Astrocyte (in vitro differentiated cells and primary cell): ENCODE measurements at regions not wholly inside any gene's neighbourhood (a gene's known extent, or its start where the extent isn't known, plus 50 kb on each side); places are given as distances from the start of the nearest gene placed in this dataset.

Experiments used
- DNase-seq: peaks from one replicate; pipeline ENCODE4 v3.0.0-alpha.2; 2010; ENCODE audit warnings: low read depth
- FAIRE-seq: peaks from 2 replicates; lab custom pipeline; 2011; peaks lifted over from hg19 to GRCh38; lab: Jason Lieb, UNC
- H2AFZ ChIP-seq: 2 replicates; pipeline ENCODE4 v1.6.0; 2012; ENCODE audit warnings: low read depth, low read length, inconsistent platforms
- H3K27ac ChIP-seq: 2 replicates; pipeline ENCODE4 v1.5.1; 2011; ENCODE audit warnings: low read depth, low read length, inconsistent platforms
- H3K27me3 ChIP-seq: 2 replicates; pipeline ENCODE4 v1.6.0; 2011; ENCODE audit warnings: low read length, inconsistent platforms; ENCODE audit not compliant: insufficient read depth
- H3K36me3 ChIP-seq: 2 replicates; pipeline ENCODE4 v1.5.1; 2011; ENCODE audit warnings: low read length, inconsistent platforms; ENCODE audit not compliant: insufficient read depth
- H3K4me1 ChIP-seq: 2 replicates; pipeline ENCODE4 v1.5.1; 2011; ENCODE audit warnings: low read length, inconsistent platforms; ENCODE audit not compliant: insufficient read depth
- H3K4me2 ChIP-seq: 2 replicates; pipeline ENCODE4 v1.6.0; 2012; ENCODE audit warnings: low read length, inconsistent platforms
- H3K4me3 ChIP-seq: 2 replicates; pipeline ENCODE4 v1.5.1; 2011; ENCODE audit warnings: low read depth, mild to moderate bottlenecking, low read length, inconsistent platforms; ENCODE audit not compliant: insufficient read depth
- H3K79me2 ChIP-seq: 2 replicates; pipeline ENCODE4 v1.6.0; 2012; ENCODE audit warnings: mild to moderate bottlenecking, low read length, inconsistent platforms; ENCODE audit not compliant: insufficient read depth
- H3K9ac ChIP-seq: 2 replicates; pipeline ENCODE4 v1.6.0; 2012; ENCODE audit warnings: mild to moderate bottlenecking, low read length, inconsistent platforms
- H3K9me3 ChIP-seq: 2 replicates; pipeline ENCODE4 v1.5.1; 2012; ENCODE audit warnings: low read depth, mild to moderate bottlenecking, low read length, inconsistent platforms; ENCODE audit not compliant: insufficient read depth
- H4K20me1 ChIP-seq: 2 replicates; pipeline ENCODE4 v1.6.0; 2012; ENCODE audit warnings: low read length, inconsistent platforms; ENCODE audit not compliant: insufficient read depth
- H3K27ac Mint-ChIP-seq: one replicate; pipeline ENCODE4 v1.8.0; 2021; ENCODE audit warnings: mild to moderate bottlenecking, mixed read lengths; ENCODE audit not compliant: unreplicated experiment
- H3K27me3 Mint-ChIP-seq: one replicate; pipeline ENCODE4 v1.8.0; 2021; ENCODE audit warnings: low read depth, mixed read lengths; ENCODE audit not compliant: unreplicated experiment
- H3K36me3 Mint-ChIP-seq: one replicate; pipeline ENCODE4 v1.8.0; 2021; ENCODE audit warnings: low read depth, mixed read lengths; ENCODE audit not compliant: unreplicated experiment
- H3K4me1 Mint-ChIP-seq: one replicate; pipeline ENCODE4 v1.8.0; 2021; ENCODE audit warnings: low read depth, mixed read lengths; ENCODE audit not compliant: unreplicated experiment
- H3K4me3 Mint-ChIP-seq: one replicate; pipeline ENCODE4 v1.8.0; 2021; ENCODE audit warnings: mild to moderate bottlenecking, moderate library complexity, mixed read lengths; ENCODE audit not compliant: unreplicated experiment
- H3K9me3 Mint-ChIP-seq: one replicate; pipeline ENCODE4 v1.8.0; 2021; ENCODE audit warnings: mild to moderate bottlenecking, mixed read lengths; ENCODE audit not compliant: unreplicated experiment
- CTCF ChIP-seq: IDR thresholded peaks from 2 replicates; pipeline ENCODE4 v1.5.1; 2011; ENCODE audit warnings: low read depth, mild to moderate bottlenecking, inconsistent platforms, low read length, moderate library complexity; ENCODE audit not compliant: insufficient read depth
- EZH2 ChIP-seq: IDR thresholded peaks from 2 replicates; pipeline ENCODE4 v1.6.1; 2012; ENCODE audit warnings: mild to moderate bottlenecking, low read length, inconsistent platforms; ENCODE audit not compliant: insufficient read depth

GRCh38 chr2:236350426-236350825, 86.2 kb upstream of the ASB18 start:
- FAIRE-seq, result no peak
- no peaks in the 10 kb centered on the region for H3K36me3 ChIP-seq
- H3K27ac ChIP-seq, result no peak overlapping the region
- no peaks in the 10 kb centered on the region for H3K9me3 Mint-ChIP-seq
- peaks cover 2% of the 10 kb centered on the region for H3K36me3 Mint-ChIP-seq
- no peak overlapping the region for H3K27ac Mint-ChIP-seq
- TF ChIP-seq CTCF (no peak), EZH2 (no peak)
- no peak overlapping the region for H3K4me3 Mint-ChIP-seq
- no peak overlapping the region for H3K9ac ChIP-seq
- peaks cover 2% of the 10 kb centered on the region for H3K4me1 Mint-ChIP-seq
- H3K79me2 ChIP-seq, result no peaks in the 10 kb centered on the region
- no peak for DNase-seq
- no peak overlapping the region for H3K4me2 ChIP-seq
- H2AFZ ChIP-seq, result no peak overlapping the region
- no peaks in the 10 kb centered on the region for H3K4me1 ChIP-seq
- no peaks in the 10 kb centered on the region for H3K9me3 ChIP-seq
- H3K27me3 ChIP-seq, result peaks cover 18% of the 10 kb centered on the region
- no peaks in the 10 kb centered on the region for H4K20me1 ChIP-seq
- peaks cover 48% of the 10 kb centered on the region for H3K27me3 Mint-ChIP-seq
- H3K4me3 ChIP-seq, result no peak overlapping the region

- H3K79me2 ChIP-seq, result no peaks in the 10 kb centered on the region
- H4K20me1 ChIP-seq, result no peaks in the 10 kb centered on the region
- H3K27me3 ChIP-seq, result peaks cover 12% of the 10 kb centered on the region
- no peak overlapping the region for H3K27ac ChIP-seq
- no peak for TF ChIP-seq EZH2
- no peak for TF ChIP-seq CTCF
- no peak overlapping the region for H3K4me3 Mint-ChIP-seq
- peaks cover 2% of the 10 kb centered on the region for H3K36me3 Mint-ChIP-seq
- H3K36me3 ChIP-seq, result no peaks in the 10 kb centered on the region
- no peak overlapping the region for H2AFZ ChIP-seq
- no peak for DNase-seq
- H3K4me1 Mint-ChIP-seq, result peaks cover 2% of the 10 kb centered on the region
- FAIRE-seq, result no peak
- no peak overlapping the region for H3K4me3 ChIP-seq
- no peaks in the 10 kb centered on the region for H3K9me3 Mint-ChIP-seq
- no peaks in the 10 kb centered on the region for H3K9me3 ChIP-seq
- no peak overlapping the region for H3K27ac Mint-ChIP-seq
- H3K9ac ChIP-seq, result no peak overlapping the region
- H3K4me1 ChIP-seq, result no peaks in the 10 kb centered on the region
- no peak overlapping the region for H3K4me2 ChIP-seq
- peaks cover 45% of the 10 kb centered on the region for H3K27me3 Mint-ChIP-seq
Measured at GRCh38 chr2:236351966-236352525, 87.8 kb upstream of the ASB18 start.

GRCh38 chr2:236352761-236353593, 88.8 kb upstream of the ASB18 start:
- DNase-seq, result no peak
- no peak overlapping the region for H2AFZ ChIP-seq

More at GRCh38 chr2:236352761-236353593, 88.8 kb upstream of the ASB18 start:
- no peak overlapping the region for H3K27ac ChIP-seq
- Mint-ChIP-seq H3K27me3 (peaks cover 42% of the 10 kb centered on the region), H3K36me3 (peaks cover 1% of the 10 kb centered on the region), H3K9me3 (no peaks in the 10 kb centered on the region), H3K4me3 (no peak overlapping the region), H3K4me1 (peaks cover 2% of the 10 kb centered on the region), H3K27ac (no peak overlapping the region)
- peak; percentile 92 for TF ChIP-seq CTCF
- TF ChIP-seq EZH2, result no peak
- H3K4me3 ChIP-seq, result no peak overlapping the region
- H3K4me1 ChIP-seq, result no peaks in the 10 kb centered on the region
- H3K9ac ChIP-seq, result no peak overlapping the region
- no peaks in the 10 kb centered on the region for H3K79me2 ChIP-seq
- no peaks in the 10 kb centered on the region for H4K20me1 ChIP-seq
- no peaks in the 10 kb centered on the region for H3K9me3 ChIP-seq
- FAIRE-seq, result peak; percentile 23
- peaks cover 9% of the 10 kb centered on the region for H3K27me3 ChIP-seq
- H3K36me3 ChIP-seq, result no peaks in the 10 kb centered on the region
- no peak overlapping the region for H3K4me2 ChIP-seq
